ENCODE measurements at regions not wholly inside any gene's neighbourhood (a gene's known extent, or its start where the extent isn't known, plus 50 kb on each side); places are given as distances from the start of the nearest gene placed in this dataset.

GRCh38 chr3:76369170-76369569 is 583.8 kb upstream of the ZNF717 start:
- TF ChIP-seq CTCF (IDR thresholded peaks at IDR 0.05; ENCODE audit: low read length) = peak; percentile 20
- TF ChIP-seq EZH2 (optimal IDR thresholded peaks at IDR 0.05; ENCODE audit: low read depth, low read length) = no peak
- no peak for TF ChIP-seq EZH2phosphoT487 (IDR thresholded peaks at IDR 0.05; ENCODE audit: low read length)
